GM12878 (cell line): ENCODE measurements at regions not wholly inside any gene's neighbourhood (a gene's known extent, or its start where the extent isn't known, plus 50 kb on each side); places are given as distances from the start of the nearest gene placed in this dataset.

ENCODE experiments used
- ATAC-seq: fragments of 200-7000 bp; cut with Tn5 transposase; 3 replicates; pipeline ENCODE4 v1.9.1; 2020; ENCODE audit warnings: mild to moderate bottlenecking, moderate library complexity
- BruUV-seq: library from RNA; stranded (reverse); fragments of 400-500 nt; replicated peaks from 2 replicates; lab custom pipeline; 2021; lab: Mats Ljungman, UMichigan
- CTCF ChIA-PET: fragments of 300-600 bp; sonication (Branson Sonifier 250); formaldehyde crosslinking; extraction: SDS; loops from one replicate; lab custom pipeline; 2021; ENCODE audit warnings: inconsistent platforms; lab: Yijun Ruan, JAX
- POLR2A ChIA-PET: fragments of 350-600 bp; formaldehyde crosslinking; extraction: SDS; loops from one replicate; lab custom pipeline; 2021; ENCODE audit warnings: inconsistent platforms; lab: Charles Lee
- RAD21 ChIA-PET: fragments of 300-600 bp; sonication (Branson Sonifier 250); formaldehyde crosslinking; loops from one replicate; lab custom pipeline; 2023; ENCODE audit warnings: antibody characterized with exemption; ENCODE audit not compliant: unreplicated experiment; lab: Charles Lee
- SMC1A ChIA-PET: fragments of 300-600 bp; sonication (Branson Sonifier 250); formaldehyde crosslinking; loops from one replicate; lab custom pipeline; 2023; ENCODE audit not compliant: unreplicated experiment, uncharacterized antibody; lab: Charles Lee
- DNase-seq: peaks from one replicate; pipeline ENCODE4 v3.0.0-alpha.2; 2011; ENCODE audit warnings: low read depth, low spot score
- FAIRE-seq: peaks from 3 replicates; lab custom pipeline; 2011; peaks lifted over from hg19 to GRCh38; lab: Jason Lieb, UNC
- H2AFZ ChIP-seq: 2 replicates; pipeline ENCODE4 v1.6.0; 2011; ENCODE audit warnings: low read depth, low read length, control low read depth; ENCODE audit not compliant: control insufficient read depth
- H3K27ac ChIP-seq: 2 replicates; pipeline ENCODE4 v1.5.1; 2011; ENCODE audit warnings: control low read depth; ENCODE audit not compliant: control insufficient read depth, insufficient read depth
- H3K27me3 ChIP-seq, 2 experiments: replicated peaks in 1 of 2; 2 replicates each; pipeline versions ENCODE4 v1.6.0 to v1.6.1; 2011; ENCODE audit warnings: low read length in 1 of 2; ENCODE audit not compliant: control insufficient read depth in 2 of 2, insufficient read depth in 2 of 2
- H3K36me3 ChIP-seq, 2 experiments: 2 replicates each; pipeline ENCODE4 v1.5.1; 2011; ENCODE audit warnings: low read length in 1 of 2; ENCODE audit not compliant: control insufficient read depth in 2 of 2, insufficient read depth in 2 of 2
- H3K4me1 ChIP-seq: 2 replicates; pipeline ENCODE4 v1.6.1; 2011; ENCODE audit warnings: mild to moderate bottlenecking, low read length, moderate library complexity, mixed read lengths; ENCODE audit not compliant: control insufficient read depth, insufficient read depth
- H3K4me2 ChIP-seq: 2 replicates; pipeline ENCODE4 v1.6.0; 2011; ENCODE audit warnings: control low read depth; ENCODE audit not compliant: control insufficient read depth, insufficient read depth
- H3K4me3 ChIP-seq: fragments of 200-600 bp; sonication (generic); 2 replicates; pipeline ENCODE4 v1.5.1; 2016
- H3K79me2 ChIP-seq: 2 replicates; pipeline ENCODE4 v1.6.0; 2011; ENCODE audit warnings: low read length; ENCODE audit not compliant: control insufficient read depth, insufficient read depth
- H3K9ac ChIP-seq: 2 replicates; pipeline ENCODE4 v1.8.0; 2011; ENCODE audit warnings: low read length, control low read depth, mixed read lengths; ENCODE audit not compliant: control insufficient read depth, insufficient read depth
- H3K9me3 ChIP-seq: replicated peaks from 3 replicates; pipeline ENCODE4 v1.5.1; 2011; ENCODE audit warnings: mild to moderate bottlenecking, low read length; ENCODE audit not compliant: control insufficient read depth, insufficient read depth
- H4K20me1 ChIP-seq: 2 replicates; pipeline ENCODE4 v1.6.0; 2011; ENCODE audit not compliant: control insufficient read depth, insufficient read depth
- CEBPZ ChIP-seq: fragments of 150-350 bp; IDR thresholded peaks from 2 replicates; pipeline ENCODE4 v1.6.1; 2016; ENCODE audit warnings: low read depth, low read length
- MTA3 ChIP-seq: IDR thresholded peaks from 2 replicates; pipeline ENCODE4 v1.6.1; 2012; ENCODE audit warnings: low read length, inconsistent platforms, borderline replicate concordance
- NBN ChIP-seq: fragments of 450-650 bp; IDR thresholded peaks from 2 replicates; pipeline ENCODE4 v1.6.1; 2016
- SMARCA5 ChIP-seq: fragments of 450-650 bp; IDR thresholded peaks from 2 replicates; pipeline ENCODE4 v1.6.1; 2017; ENCODE audit warnings: mild to moderate bottlenecking
- SUZ12 ChIP-seq: fragments of 200-600 bp; sonication (generic); IDR thresholded peaks from one replicate; pipeline ENCODE4 v1.6.1; 2018; ENCODE audit warnings: antibody characterized with exemption, mild to moderate bottlenecking; ENCODE audit not compliant: unreplicated experiment
- ZBTB40 ChIP-seq: fragments of 450-650 bp; IDR thresholded peaks from 2 replicates; pipeline ENCODE4 v1.6.1; 2016; ENCODE audit warnings: mild to moderate bottlenecking, moderate library complexity, borderline replicate concordance
- ZZZ3 ChIP-seq: IDR thresholded peaks from 2 replicates; pipeline ENCODE4 v1.6.1; 2011; ENCODE audit warnings: low read depth; ENCODE audit not compliant: control insufficient read depth, insufficient read length
- WGBS: methylation state at CpG from one replicate; pipeline ENCODE4 v1.1.6; 2016; ENCODE audit warnings: low lambda C conversion rate; ENCODE audit not compliant: insufficient replicate concordance, insufficient coverage; ENCODE audit errors: missing lambda C conversion rate; 5-methylcytosine and 5-hydroxymethylcytosine counted together
- in situ Hi-C: fragments of 300-500 bp; cut with MboI; formaldehyde crosslinking; loops from 9 replicates; pipeline ENCODE4 v1.14.3; 2018; ENCODE audit warnings: mixed read lengths
- intact Hi-C: fragments of 100-400 bp; cut with micrococcal nuclease; formaldehyde crosslinking; loops from one replicate; pipeline ENCODE4 v1.14.2; 2022; ENCODE audit not compliant: unreplicated experiment

- DNase-seq (no peak), ATAC-seq (no peak), FAIRE-seq (no peak)
- no peaks in the 10 kb centered on the region for H3K9me3 ChIP-seq
- no peak overlapping the region for H3K9ac ChIP-seq
- H3K4me1 ChIP-seq: peaks cover 2% of the 10 kb centered on the region
- SMC1A ChIA-PET: interaction anchor here (1.0 kb wide), 1 partner anchor 112 kb away, joined by 3 read pairs; no protein-coding TSS in a partner anchor
- H3K27me3 ChIP-seq: 0 out of 4 replicates have a peak, but pooled peaks cover 0 to 2% of the 10 kb centered on the region in 2 experiments
- no peaks in the 10 kb centered on the region for H3K79me2 ChIP-seq
- no peak overlapping the region for H3K27ac ChIP-seq
- RAD21 ChIA-PET: interaction anchor here (0.6 kb wide), 1 partner anchor 994 kb away, joined by 3 read pairs; no protein-coding TSS in a partner anchor
- H2AFZ ChIP-seq: no peak overlapping the region
- H4K20me1 ChIP-seq: no peaks in the 10 kb centered on the region
- 30% methylated on average over 3 of the region's 3 CpGs for WGBS
- intact Hi-C loops (no loop called here), in situ Hi-C loops (no loop called here)
- TF ChIP-seq ZZZ3: no peak
- no peak for TF ChIP-seq NBN
- no peak for TF ChIP-seq SMARCA5
- no peak for TF ChIP-seq MTA3
- TF ChIP-seq SUZ12: no peak
- TF ChIP-seq ZBTB40: no peak
- TF ChIP-seq CEBPZ: no peak
- BruUV-seq: no TSS peak
- H3K4me2 ChIP-seq: no peak overlapping the region
- CTCF ChIA-PET: interaction anchor here (0.9 to 1.3 kb wide), 4 partner anchors 12 to 304 kb away, joined by 3 read pairs; no protein-coding TSS in a partner anchor
- POLR2A ChIA-PET: no interaction called here
- no peak overlapping the region for H3K4me3 ChIP-seq
- no peaks in the 10 kb centered on the region for H3K36me3 ChIP-seq
These were observed 220.6 kb upstream of the MAP3K1 start for GRCh38 chr5:56594792-56595191.
